GM12873 (cell line): ENCODE measurements at regions not wholly inside any gene's neighbourhood (a gene's known extent, or its start where the extent isn't known, plus 50 kb on each side); places are given as distances from the start of the nearest gene placed in this dataset.

Source experiments
- CTCF ChIP-seq: IDR thresholded peaks from 2 replicates; pipeline ENCODE4 v1.5.1; 2012; ENCODE audit warnings: low read depth, mild to moderate bottlenecking, moderate library complexity, low read length, control low read depth; ENCODE audit not compliant: insufficient read depth; ENCODE audit errors: missing control alignments

- no peak for TF ChIP-seq CTCF
Measured at GRCh38 chr16:35788381-35788780, 2329.0 kb downstream of the TP53TG3F start.

GRCh38 chr16:35792516-35793285 is 2333.3 kb downstream of the TP53TG3F start:
- TF ChIP-seq CTCF: no peak

- TF ChIP-seq CTCF: no peak
Measured at GRCh38 chr16:35793601-35794000, 2334.2 kb downstream of the TP53TG3F start.

- TF ChIP-seq CTCF: no peak
Measured at GRCh38 chr16:35794896-35795295, 2335.5 kb downstream of the TP53TG3F start.

- no peak for TF ChIP-seq CTCF
Measured at GRCh38 chr16:35795361-35796029, 2336.1 kb downstream of the TP53TG3F start.

GRCh38 chr16:35797811-35798210 is 2338.4 kb downstream of the TP53TG3F start:
- no peak for TF ChIP-seq CTCF

- no peak for TF ChIP-seq CTCF
Measured at GRCh38 chr16:35798885-35799426, 2339.5 kb downstream of the TP53TG3F start.
